ENCODE measurements at regions not wholly inside any gene's neighbourhood (a gene's known extent, or its start where the extent isn't known, plus 50 kb on each side); places are given as distances from the start of the nearest gene placed in this dataset.

- DNase-seq = no peak
- Histone ChIP-seq H3K18ac (ENCODE audit: low read length) (no peak overlapping the region), H4K8ac (ENCODE audit: low read depth, low read length) (no peak overlapping the region), H2BK15ac (replicated peaks; ENCODE audit: low read depth) (no peak overlapping the region), H3K56ac (ENCODE audit: low read length) (no peak overlapping the region), H3K36me3 (ENCODE audit: control insufficient read depth, insufficient read depth, low read length) (no peaks in the 10 kb centered on the region), H4K5ac (ENCODE audit: low read length) (no peak overlapping the region), H2AK5ac (ENCODE audit: low read length) (no peak overlapping the region), H3K4me1 (ENCODE audit: control insufficient read depth, low read depth, low read length) (no peaks in the 10 kb centered on the region), H3K4me2 (ENCODE audit: low read length) (no peak overlapping the region), H3K4ac (ENCODE audit: low read depth, low read length) (no peak overlapping the region), H3K27ac (ENCODE audit: low read depth, low read length) (no peak overlapping the region), H3K79me1 (ENCODE audit: low read length) (no peaks in the 10 kb centered on the region), H2BK5ac (ENCODE audit: low read length) (no peak overlapping the region), H3K23ac (ENCODE audit: low read length) (no peak overlapping the region), H3K9ac (ENCODE audit: low read length) (no peak overlapping the region), H2BK120ac (ENCODE audit: low read depth, low read length) (no peak overlapping the region), H3K27me3 (ENCODE audit: insufficient read depth, low read length, poor library complexity) (no peaks in the 10 kb centered on the region), H3K79me2 (ENCODE audit: control insufficient read depth, insufficient read depth, low read length) (no peaks in the 10 kb centered on the region), H3K4me3 (ENCODE audit: low read length) (no peak overlapping the region)
- no CpG with 5 or more reads among the region's 1 CpG for WGBS (ENCODE audit: extremely low coverage, insufficient coverage, low lambda C conversion rate)
Measured at GRCh38 chr4:144202081-144202480, 61.6 kb upstream of the GYPA start.

GRCh38 chr4:144203155-144203554 lies 62.6 kb upstream of the GYPA start:
- Histone ChIP-seq H3K18ac (ENCODE audit: low read length) (no peak overlapping the region), H3K27ac (ENCODE audit: low read depth, low read length) (no peak overlapping the region), H3K4ac (ENCODE audit: low read depth, low read length) (no peak overlapping the region), H2BK15ac (replicated peaks; ENCODE audit: low read depth) (no peak overlapping the region), H3K9ac (ENCODE audit: low read length) (no peak overlapping the region), H3K4me2 (ENCODE audit: low read length) (no peak overlapping the region), H3K23ac (ENCODE audit: low read length) (no peak overlapping the region), H3K79me1 (ENCODE audit: low read length) (no peaks in the 10 kb centered on the region), H2BK120ac (ENCODE audit: low read depth, low read length) (no peak overlapping the region), H3K27me3 (ENCODE audit: insufficient read depth, low read length, poor library complexity) (no peaks in the 10 kb centered on the region), H3K79me2 (ENCODE audit: control insufficient read depth, insufficient read depth, low read length) (no peaks in the 10 kb centered on the region), H3K4me1 (ENCODE audit: control insufficient read depth, low read depth, low read length) (no peaks in the 10 kb centered on the region), H4K8ac (ENCODE audit: low read depth, low read length) (no peak overlapping the region), H3K36me3 (ENCODE audit: control insufficient read depth, insufficient read depth, low read length) (no peaks in the 10 kb centered on the region), H4K5ac (ENCODE audit: low read length) (no peak overlapping the region), H2BK5ac (ENCODE audit: low read length) (no peak overlapping the region), H3K4me3 (ENCODE audit: low read length) (no peak overlapping the region), H3K56ac (ENCODE audit: low read length) (no peak overlapping the region), H2AK5ac (ENCODE audit: low read length) (no peak overlapping the region)
- DNase-seq = no peak
- WGBS (ENCODE audit: extremely low coverage, insufficient coverage, low lambda C conversion rate) = no CpG with 5 or more reads among the region's 2 CpGs

- no peak overlapping the region for H3K27ac ChIP-seq (ENCODE audit: low read depth, low read length)
- H3K27me3 ChIP-seq (ENCODE audit: insufficient read depth, low read length, poor library complexity) = no peaks in the 10 kb centered on the region
- no peak overlapping the region for H3K56ac ChIP-seq (ENCODE audit: low read length)
Measured at GRCh38 chr4:144204431-144204830, 63.9 kb upstream of the GYPA start.

GRCh38 chr4:144206711-144207110 lies 66.2 kb upstream of the GYPA start:
- Histone ChIP-seq H3K4me3 (ENCODE audit: low read length) (no peak overlapping the region), H3K4ac (ENCODE audit: low read depth, low read length) (no peak overlapping the region), H3K79me1 (ENCODE audit: low read length) (no peaks in the 10 kb centered on the region), H3K36me3 (ENCODE audit: control insufficient read depth, insufficient read depth, low read length) (no peaks in the 10 kb centered on the region), H3K18ac (ENCODE audit: low read length) (no peak overlapping the region), H3K56ac (ENCODE audit: low read length) (no peak overlapping the region), H2BK15ac (replicated peaks; ENCODE audit: low read depth) (no peak overlapping the region), H3K9ac (ENCODE audit: low read length) (no peak overlapping the region), H3K4me1 (ENCODE audit: control insufficient read depth, low read depth, low read length) (peaks cover 3% of the 10 kb centered on the region), H4K5ac (ENCODE audit: low read length) (no peak overlapping the region), H3K4me2 (ENCODE audit: low read length) (no peak overlapping the region), H3K27me3 (ENCODE audit: insufficient read depth, low read length, poor library complexity) (no peaks in the 10 kb centered on the region), H4K8ac (ENCODE audit: low read depth, low read length) (no peak overlapping the region), H2BK120ac (ENCODE audit: low read depth, low read length) (no peak overlapping the region), H3K27ac (ENCODE audit: low read depth, low read length) (no peak overlapping the region), H2BK5ac (ENCODE audit: low read length) (no peak overlapping the region), H3K79me2 (ENCODE audit: control insufficient read depth, insufficient read depth, low read length) (no peaks in the 10 kb centered on the region), H2AK5ac (ENCODE audit: low read length) (no peak overlapping the region), H3K23ac (ENCODE audit: low read length) (no peak overlapping the region)
- no peak for DNase-seq
- no CpG with 5 or more reads among the region's 1 CpG for WGBS (ENCODE audit: extremely low coverage, insufficient coverage, low lambda C conversion rate)

More at GRCh38 chr4:144204431-144204830, 63.9 kb upstream of the GYPA start:
- no peak overlapping the region for H3K23ac ChIP-seq (ENCODE audit: low read length)
- no peak overlapping the region for H2BK120ac ChIP-seq (ENCODE audit: low read depth, low read length)
- no peaks in the 10 kb centered on the region for H3K79me2 ChIP-seq (ENCODE audit: control insufficient read depth, insufficient read depth, low read length)
- H3K18ac ChIP-seq (ENCODE audit: low read length) = no peak overlapping the region
- H3K36me3 ChIP-seq (ENCODE audit: control insufficient read depth, insufficient read depth, low read length) = no peaks in the 10 kb centered on the region
- no peak overlapping the region for H2AK5ac ChIP-seq (ENCODE audit: low read length)
- DNase-seq = no peak
- H3K4me2 ChIP-seq (ENCODE audit: low read length) = no peak overlapping the region
- H4K5ac ChIP-seq (ENCODE audit: low read length) = no peak overlapping the region
- H3K4me3 ChIP-seq (ENCODE audit: low read length) = no peak overlapping the region
- no peak overlapping the region for H4K8ac ChIP-seq (ENCODE audit: low read depth, low read length)
- no peak overlapping the region for H2BK15ac ChIP-seq (replicated peaks; ENCODE audit: low read depth)
- H3K4ac ChIP-seq (ENCODE audit: low read depth, low read length) = no peak overlapping the region
- no peak overlapping the region for H2BK5ac ChIP-seq (ENCODE audit: low read length)
- no peaks in the 10 kb centered on the region for H3K79me1 ChIP-seq (ENCODE audit: low read length)
- no peaks in the 10 kb centered on the region for H3K4me1 ChIP-seq (ENCODE audit: control insufficient read depth, low read depth, low read length)
- no peak overlapping the region for H3K9ac ChIP-seq (ENCODE audit: low read length)

- DNase-seq = no peak
- Histone ChIP-seq H3K4ac (ENCODE audit: low read depth, low read length) (peak overlapping the region; percentile 16), H3K27ac (ENCODE audit: low read depth, low read length) (no peak overlapping the region), H3K4me1 (ENCODE audit: control insufficient read depth, low read depth, low read length) (peaks cover 3% of the 10 kb centered on the region), H3K36me3 (ENCODE audit: control insufficient read depth, insufficient read depth, low read length) (no peaks in the 10 kb centered on the region), H3K18ac (ENCODE audit: low read length) (no peak overlapping the region), H3K79me2 (ENCODE audit: control insufficient read depth, insufficient read depth, low read length) (no peaks in the 10 kb centered on the region), H4K5ac (ENCODE audit: low read length) (no peak overlapping the region), H2BK15ac (replicated peaks; ENCODE audit: low read depth) (no peak overlapping the region), H2BK5ac (ENCODE audit: low read length) (no peak overlapping the region), H3K9ac (ENCODE audit: low read length) (no peak overlapping the region), H3K4me2 (ENCODE audit: low read length) (no peak overlapping the region), H2BK120ac (ENCODE audit: low read depth, low read length) (no peak overlapping the region), H4K8ac (ENCODE audit: low read depth, low read length) (no peak overlapping the region), H3K56ac (ENCODE audit: low read length) (no peak overlapping the region), H3K4me3 (ENCODE audit: low read length) (no peak overlapping the region), H3K79me1 (ENCODE audit: low read length) (no peaks in the 10 kb centered on the region), H2AK5ac (ENCODE audit: low read length) (no peak overlapping the region), H3K23ac (ENCODE audit: low read length) (no peak overlapping the region), H3K27me3 (ENCODE audit: insufficient read depth, low read length, poor library complexity) (no peaks in the 10 kb centered on the region)
- no CpG with 5 or more reads among the region's 2 CpGs for WGBS (ENCODE audit: extremely low coverage, insufficient coverage, low lambda C conversion rate)
Measured at GRCh38 chr4:144208074-144208473, 67.6 kb upstream of the GYPA start.

- Histone ChIP-seq H3K4me2 (ENCODE audit: low read length) (no peak overlapping the region), H2BK120ac (ENCODE audit: low read depth, low read length) (no peak overlapping the region), H4K5ac (ENCODE audit: low read length) (no peak overlapping the region), H3K23ac (ENCODE audit: low read length) (no peak overlapping the region), H2BK15ac (replicated peaks; ENCODE audit: low read depth) (no peak overlapping the region), H3K36me3 (ENCODE audit: control insufficient read depth, insufficient read depth, low read length) (no peaks in the 10 kb centered on the region), H3K9ac (ENCODE audit: low read length) (no peak overlapping the region), H3K79me2 (ENCODE audit: control insufficient read depth, insufficient read depth, low read length) (no peaks in the 10 kb centered on the region), H3K18ac (ENCODE audit: low read length) (no peak overlapping the region), H3K27ac (ENCODE audit: low read depth, low read length) (no peak overlapping the region), H2AK5ac (ENCODE audit: low read length) (no peak overlapping the region), H3K79me1 (ENCODE audit: low read length) (no peaks in the 10 kb centered on the region), H4K8ac (ENCODE audit: low read depth, low read length) (no peak overlapping the region), H3K27me3 (ENCODE audit: insufficient read depth, low read length, poor library complexity) (no peaks in the 10 kb centered on the region), H2BK5ac (ENCODE audit: low read length) (no peak overlapping the region), H3K56ac (ENCODE audit: low read length) (no peak overlapping the region), H3K4me3 (ENCODE audit: low read length) (no peak overlapping the region), H3K4me1 (ENCODE audit: control insufficient read depth, low read depth, low read length) (peaks cover 3% of the 10 kb centered on the region), H3K4ac (ENCODE audit: low read depth, low read length) (no peak overlapping the region)
- DNase-seq = peak; percentile 91
- no CpG with 5 or more reads among the region's 4 CpGs for WGBS (ENCODE audit: extremely low coverage, insufficient coverage, low lambda C conversion rate)
Measured at GRCh38 chr4:144209491-144209890, 69.0 kb upstream of the GYPA start.

Measured in mesendoderm (in vitro differentiated cells).